ENCODE measurements at regions not wholly inside any gene's neighbourhood (a gene's known extent, or its start where the extent isn't known, plus 50 kb on each side); places are given as distances from the start of the nearest gene placed in this dataset.

DNA sequence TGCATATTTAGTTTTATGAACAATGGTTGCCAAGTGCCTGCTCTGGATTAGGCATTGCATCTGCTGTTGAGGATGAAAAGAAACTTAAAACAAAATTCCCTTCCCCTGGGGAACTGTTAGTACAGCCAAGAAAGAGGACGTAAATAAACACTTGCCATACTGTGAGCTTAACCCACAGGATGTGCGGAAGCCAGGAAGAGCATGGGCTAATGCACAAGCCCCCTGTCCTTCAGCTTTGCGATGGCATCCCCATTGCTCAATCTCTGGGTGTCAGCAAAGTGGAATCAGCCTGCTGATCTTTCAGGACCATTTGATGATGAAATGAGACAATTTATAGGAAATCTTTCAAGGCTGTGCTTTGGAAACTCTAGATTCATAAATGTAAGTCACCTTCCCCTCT lies 399.9 kb upstream of the IGFBP3 start:
- H3K9me3 ChIP-seq (ENCODE audit: control insufficient read depth in 4 of 4, low read length in 3 of 4) = no peaks in the 10 kb centered on the region
- no peak for DNase-seq (ENCODE audit: low spot score)
- no peak overlapping the region for H3K27ac ChIP-seq (ENCODE audit: low read depth in 1 of 2, low read length in 2 of 2)
- TF ChIP-seq SP1 (IDR thresholded peaks at IDR 0.05) = no peak
- TF ChIP-seq FOXA1 (IDR thresholded peaks at IDR 0.05) = no peak
- TF ChIP-seq, protein P1, sequence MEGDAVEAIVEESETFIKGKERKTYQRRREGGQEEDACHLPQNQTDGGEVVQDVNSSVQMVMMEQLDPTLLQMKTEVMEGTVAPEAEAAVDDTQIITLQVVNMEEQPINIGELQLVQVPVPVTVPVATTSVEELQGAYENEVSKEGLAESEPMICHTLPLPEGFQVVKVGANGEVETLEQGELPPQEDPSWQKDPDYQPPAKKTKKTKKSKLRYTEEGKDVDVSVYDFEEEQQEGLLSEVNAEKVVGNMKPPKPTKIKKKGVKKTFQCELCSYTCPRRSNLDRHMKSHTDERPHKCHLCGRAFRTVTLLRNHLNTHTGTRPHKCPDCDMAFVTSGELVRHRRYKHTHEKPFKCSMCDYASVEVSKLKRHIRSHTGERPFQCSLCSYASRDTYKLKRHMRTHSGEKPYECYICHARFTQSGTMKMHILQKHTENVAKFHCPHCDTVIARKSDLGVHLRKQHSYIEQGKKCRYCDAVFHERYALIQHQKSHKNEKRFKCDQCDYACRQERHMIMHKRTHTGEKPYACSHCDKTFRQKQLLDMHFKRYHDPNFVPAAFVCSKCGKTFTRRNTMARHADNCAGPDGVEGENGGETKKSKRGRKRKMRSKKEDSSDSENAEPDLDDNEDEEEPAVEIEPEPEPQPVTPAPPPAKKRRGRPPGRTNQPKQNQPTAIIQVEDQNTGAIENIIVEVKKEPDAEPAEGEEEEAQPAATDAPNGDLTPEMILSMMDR (IDR thresholded peaks at IDR 0.05; ENCODE audit: low read depth, low read length, missing input control) = no peak
- TF ChIP-seq ATF3 (IDR thresholded peaks at IDR 0.05) = no peak
- no peak for TF ChIP-seq RAD21 (IDR thresholded peaks at IDR 0.05)
- no peak for TF ChIP-seq EGR1 (IDR thresholded peaks at IDR 0.05; ENCODE audit: low read depth in 2 of 2)
- TF ChIP-seq YY1 (IDR thresholded peaks at IDR 0.05) = no peak
- TF ChIP-seq HNF4A (conservative IDR thresholded peaks at IDR 0.05) = no peak
- no peak for TF ChIP-seq TAF1 (conservative IDR thresholded peaks at IDR 0.05)
- TF ChIP-seq JUND (IDR thresholded peaks at IDR 0.05) = no peak
- no peak for TF ChIP-seq GABPA (IDR thresholded peaks at IDR 0.05 in 1 of 2, conservative IDR thresholded peaks at IDR 0.05 in 1 of 2)
- TF ChIP-seq RXRA (IDR thresholded peaks at IDR 0.05) = no peak
- TF ChIP-seq FOXA2 (IDR thresholded peaks at IDR 0.05) = no peak
- TF ChIP-seq, protein P2, sequence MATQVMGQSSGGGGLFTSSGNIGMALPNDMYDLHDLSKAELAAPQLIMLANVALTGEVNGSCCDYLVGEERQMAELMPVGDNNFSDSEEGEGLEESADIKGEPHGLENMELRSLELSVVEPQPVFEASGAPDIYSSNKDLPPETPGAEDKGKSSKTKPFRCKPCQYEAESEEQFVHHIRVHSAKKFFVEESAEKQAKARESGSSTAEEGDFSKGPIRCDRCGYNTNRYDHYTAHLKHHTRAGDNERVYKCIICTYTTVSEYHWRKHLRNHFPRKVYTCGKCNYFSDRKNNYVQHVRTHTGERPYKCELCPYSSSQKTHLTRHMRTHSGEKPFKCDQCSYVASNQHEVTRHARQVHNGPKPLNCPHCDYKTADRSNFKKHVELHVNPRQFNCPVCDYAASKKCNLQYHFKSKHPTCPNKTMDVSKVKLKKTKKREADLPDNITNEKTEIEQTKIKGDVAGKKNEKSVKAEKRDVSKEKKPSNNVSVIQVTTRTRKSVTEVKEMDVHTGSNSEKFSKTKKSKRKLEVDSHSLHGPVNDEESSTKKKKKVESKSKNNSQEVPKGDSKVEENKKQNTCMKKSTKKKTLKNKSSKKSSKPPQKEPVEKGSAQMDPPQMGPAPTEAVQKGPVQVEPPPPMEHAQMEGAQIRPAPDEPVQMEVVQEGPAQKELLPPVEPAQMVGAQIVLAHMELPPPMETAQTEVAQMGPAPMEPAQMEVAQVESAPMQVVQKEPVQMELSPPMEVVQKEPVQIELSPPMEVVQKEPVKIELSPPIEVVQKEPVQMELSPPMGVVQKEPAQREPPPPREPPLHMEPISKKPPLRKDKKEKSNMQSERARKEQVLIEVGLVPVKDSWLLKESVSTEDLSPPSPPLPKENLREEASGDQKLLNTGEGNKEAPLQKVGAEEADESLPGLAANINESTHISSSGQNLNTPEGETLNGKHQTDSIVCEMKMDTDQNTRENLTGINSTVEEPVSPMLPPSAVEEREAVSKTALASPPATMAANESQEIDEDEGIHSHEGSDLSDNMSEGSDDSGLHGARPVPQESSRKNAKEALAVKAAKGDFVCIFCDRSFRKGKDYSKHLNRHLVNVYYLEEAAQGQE (IDR thresholded peaks at IDR 0.05) = no peak
- TF ChIP-seq NR2F2 (IDR thresholded peaks at IDR 0.05) = no peak
- TF ChIP-seq, protein P3, sequence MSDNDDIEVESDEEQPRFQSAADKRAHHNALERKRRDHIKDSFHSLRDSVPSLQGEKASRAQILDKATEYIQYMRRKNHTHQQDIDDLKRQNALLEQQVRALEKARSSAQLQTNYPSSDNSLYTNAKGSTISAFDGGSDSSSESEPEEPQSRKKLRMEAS (IDR thresholded peaks at IDR 0.05) = no peak
- no peak for TF ChIP-seq ZBTB33 (IDR thresholded peaks at IDR 0.05)
- no peak for TF ChIP-seq HNF4G (IDR thresholded peaks at IDR 0.05)
- H3K4me3 ChIP-seq (ENCODE audit: low read depth in 1 of 3, low read length in 3 of 3) = no peak overlapping the region
- no peak overlapping the region for H3K9ac ChIP-seq (ENCODE audit: low read depth in 1 of 2, low read length in 2 of 2)
- H3K36me3 ChIP-seq (ENCODE audit: control insufficient read depth in 4 of 4, insufficient read depth in 3 of 4, low read depth in 1 of 4, low read length in 3 of 4) = no peaks in the 10 kb centered on the region
- no peaks in the 10 kb centered on the region for H3K4me1 ChIP-seq (ENCODE audit: control insufficient read depth in 4 of 4, insufficient read depth in 4 of 4, low read length in 3 of 4)
- H3K27me3 ChIP-seq (ENCODE audit: control insufficient read depth in 4 of 4, insufficient read depth in 4 of 4, low read length in 3 of 4) = no peaks in the 10 kb centered on the region
- WGBS = 82% methylated on average over 3 of the region's 3 CpGs

All from liver (tissue), 8 donors.